ENCODE measurements at regions not wholly inside any gene's neighbourhood (a gene's known extent, or its start where the extent isn't known, plus 50 kb on each side); places are given as distances from the start of the nearest gene placed in this dataset.

DNA sequence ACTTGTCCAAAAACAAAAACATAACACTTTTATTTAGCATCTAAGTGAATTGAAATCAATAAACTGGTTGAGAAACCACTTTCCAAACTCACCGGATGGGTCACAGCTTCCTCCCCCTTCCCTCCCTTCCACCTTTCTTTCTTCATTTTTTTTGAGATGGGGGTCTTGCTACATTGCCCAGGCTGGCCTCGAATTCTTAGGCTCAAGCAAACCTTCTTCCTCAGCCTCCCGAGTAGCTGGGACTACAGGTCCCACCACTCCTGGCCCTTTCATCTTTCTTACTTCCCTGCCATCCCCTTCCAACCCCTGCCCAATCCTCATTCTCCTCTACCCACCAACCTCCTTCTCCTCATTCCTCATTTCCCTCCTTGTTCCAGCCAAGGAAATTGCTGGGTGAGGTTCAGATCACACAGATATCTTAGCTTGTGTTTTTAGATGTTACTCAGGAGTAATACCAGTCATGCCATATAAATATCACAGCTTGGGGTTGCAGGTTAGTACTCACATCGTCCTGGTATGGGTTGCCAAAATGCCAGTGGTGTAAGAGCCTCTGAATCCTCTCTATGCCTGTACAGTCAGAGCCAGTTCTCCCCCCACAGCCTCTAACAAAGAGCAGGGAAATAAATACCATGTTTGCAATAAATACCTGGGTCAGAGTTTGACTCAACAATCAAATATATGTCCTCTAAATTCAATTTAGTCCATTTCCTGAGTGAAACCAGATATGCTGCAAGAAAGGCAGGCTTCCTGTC is 132.7 kb upstream of the NDUFV2 start:
- peak; percentile 19 for DNase-seq (ENCODE audit: low read depth)

DNA sequence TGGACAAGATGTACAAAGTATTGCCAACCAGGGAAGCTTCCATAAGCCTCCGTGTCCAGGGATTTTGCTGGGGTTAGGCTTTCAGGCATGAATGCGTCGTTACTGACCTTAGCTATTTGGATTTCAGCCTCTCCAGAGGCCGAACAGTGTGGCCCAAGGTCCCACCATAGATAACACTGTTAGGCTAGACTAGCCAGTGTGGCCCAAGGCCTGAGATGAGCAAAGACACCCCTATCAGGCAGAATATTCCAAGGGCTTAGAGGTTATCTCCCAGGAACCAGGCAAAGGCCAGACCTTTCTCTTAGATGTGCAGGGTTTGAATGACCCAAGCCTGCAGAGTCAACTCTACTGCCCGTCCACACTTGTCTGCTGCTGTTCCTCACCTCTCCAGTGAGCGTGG is 131.7 kb upstream of the NDUFV2 start:
- DNase-seq (ENCODE audit: low read depth) = no peak

DNA sequence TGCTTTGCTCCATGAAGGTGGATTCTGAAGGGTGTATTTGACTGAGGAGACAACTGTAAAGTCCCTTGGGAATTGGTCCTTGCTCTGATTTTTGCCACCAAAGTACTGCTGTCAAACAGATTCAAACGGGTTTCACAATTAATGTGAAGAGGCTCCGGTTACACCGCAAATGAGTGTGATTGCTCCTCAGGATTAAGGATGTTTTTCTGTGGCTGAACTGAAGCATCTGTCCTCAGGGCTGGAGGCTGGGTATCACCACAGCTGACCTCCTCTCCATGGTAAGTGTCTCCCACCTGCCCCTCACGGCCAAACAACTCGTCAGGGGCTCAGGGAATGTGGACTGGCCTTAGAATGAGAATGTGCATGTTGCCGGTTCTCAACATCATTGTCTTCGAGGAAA is 130.4 kb upstream of the NDUFV2 start:
- DNase-seq (ENCODE audit: low read depth) = no peak

DNA sequence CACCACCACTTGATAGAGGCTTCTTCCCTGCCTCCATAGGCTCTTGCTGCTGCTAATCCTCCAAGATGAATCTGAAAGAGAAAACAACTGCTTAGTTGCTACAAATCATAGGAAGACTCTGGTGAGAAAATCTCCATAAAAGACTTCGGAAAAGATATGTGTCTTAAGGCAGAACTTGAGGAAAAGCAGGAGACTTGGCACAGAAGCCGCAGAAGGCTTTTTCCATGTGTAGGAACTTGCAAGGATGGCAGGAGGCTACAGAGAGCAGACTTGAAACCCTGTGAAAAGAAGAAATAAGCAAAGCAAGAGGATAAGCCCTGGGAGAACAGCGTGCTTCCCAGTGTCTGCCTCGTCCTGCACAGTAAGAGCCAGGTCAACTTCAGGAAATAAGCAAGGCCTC is 128.2 kb upstream of the NDUFV2 start:
- no peak for DNase-seq (ENCODE audit: low read depth)

DNA sequence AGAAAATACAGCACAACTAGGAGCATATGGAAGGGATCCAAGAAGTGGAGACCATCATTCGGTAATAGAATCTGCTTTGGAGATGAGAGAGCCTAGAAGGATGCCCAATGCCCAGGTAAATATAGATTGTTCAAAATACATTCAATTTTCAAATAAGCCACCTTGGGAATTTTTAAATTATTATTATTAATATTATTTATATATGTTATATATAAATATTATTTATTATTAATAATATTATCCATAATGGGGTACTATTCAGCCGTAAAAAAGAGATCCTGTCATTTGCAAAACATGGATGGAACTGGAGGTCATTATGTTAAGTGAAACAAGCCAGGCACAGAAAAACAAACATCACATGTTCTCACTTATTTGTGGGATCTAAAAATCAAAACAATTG is 127.8 kb upstream of the NDUFV2 start:
- no peak for DNase-seq (ENCODE audit: low read depth)

DNA sequence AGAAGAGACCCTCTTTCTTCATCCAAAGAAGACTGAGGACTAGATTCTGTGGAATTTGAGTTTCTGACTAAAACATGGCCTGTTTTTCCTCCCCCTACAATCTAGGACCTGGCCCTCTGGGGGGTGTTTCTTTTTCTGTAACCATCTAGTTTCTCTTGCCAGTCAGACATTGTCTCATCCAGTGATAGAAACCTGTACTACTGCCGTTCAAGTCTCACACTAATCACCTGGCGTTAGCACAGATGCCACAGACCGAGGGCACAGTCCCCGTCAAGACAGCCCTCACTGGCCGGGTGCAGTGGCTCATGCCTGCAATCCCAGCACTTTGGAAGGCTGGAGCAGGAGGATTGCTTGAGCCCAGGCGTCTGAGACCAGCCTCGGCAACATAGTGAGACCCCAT is 126.9 kb upstream of the NDUFV2 start:
- no peak for DNase-seq (ENCODE audit: low read depth)

DNA sequence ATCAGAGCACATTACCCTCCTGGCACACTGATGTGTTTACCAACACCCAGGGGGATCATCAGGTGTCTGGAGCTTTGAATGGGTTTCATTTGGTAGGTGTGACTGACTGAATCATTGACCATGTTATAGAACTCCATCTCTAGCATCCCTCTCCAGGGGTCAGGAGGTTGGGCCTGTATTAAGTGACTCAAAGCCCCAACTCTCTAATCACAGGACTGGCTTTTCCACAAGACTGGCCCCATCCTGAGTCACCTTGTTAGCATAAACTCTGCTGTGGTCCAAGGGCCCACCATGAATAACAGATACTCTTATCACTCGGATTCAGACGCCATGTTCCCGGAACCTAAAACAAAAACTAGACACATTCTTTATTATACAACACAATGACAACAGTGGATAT is 125.9 kb upstream of the NDUFV2 start:
- peak; percentile 57 for DNase-seq (ENCODE audit: low read depth)

DNA sequence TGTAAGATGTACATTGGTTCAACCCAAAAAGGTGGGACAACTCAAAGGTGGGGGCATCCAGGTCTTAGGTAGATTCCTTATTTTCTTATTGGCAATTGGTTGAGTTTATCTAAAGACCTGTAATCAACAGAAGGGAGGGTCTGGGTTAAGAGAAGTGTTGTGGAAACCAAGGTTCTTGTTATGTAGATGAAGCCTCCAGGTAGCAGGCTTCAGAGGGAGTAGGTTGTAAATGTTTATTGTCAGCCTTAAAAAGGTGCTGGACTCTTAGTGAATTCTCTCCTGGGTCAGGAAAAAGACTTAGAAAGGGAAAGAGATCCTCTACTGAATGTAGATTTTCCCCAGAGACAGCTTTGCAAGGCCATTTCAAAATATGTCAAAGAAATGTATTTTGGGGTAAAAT is 125.3 kb upstream of the NDUFV2 start:
- DNase-seq (ENCODE audit: low read depth) = no peak

DNA sequence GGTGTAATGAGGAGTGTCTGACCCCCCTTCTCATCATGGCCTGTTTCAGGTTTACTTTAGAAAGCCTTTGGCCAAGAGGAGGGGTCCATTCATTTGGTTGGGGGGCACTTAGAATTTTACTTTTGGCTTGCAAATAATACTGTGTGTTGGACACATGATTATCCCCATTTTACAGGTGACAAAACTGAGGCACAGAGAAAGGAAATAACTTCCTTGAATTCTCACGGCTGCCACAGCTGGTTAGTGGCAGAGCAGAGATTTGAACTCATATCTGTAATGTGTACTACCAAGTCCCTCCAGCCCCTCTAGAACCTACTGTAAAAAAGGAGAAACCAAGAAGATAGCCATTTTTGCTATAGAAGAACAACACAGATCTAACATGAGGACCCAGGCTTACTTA is 124.8 kb upstream of the NDUFV2 start:
- no peak for DNase-seq (ENCODE audit: low read depth)

DNA sequence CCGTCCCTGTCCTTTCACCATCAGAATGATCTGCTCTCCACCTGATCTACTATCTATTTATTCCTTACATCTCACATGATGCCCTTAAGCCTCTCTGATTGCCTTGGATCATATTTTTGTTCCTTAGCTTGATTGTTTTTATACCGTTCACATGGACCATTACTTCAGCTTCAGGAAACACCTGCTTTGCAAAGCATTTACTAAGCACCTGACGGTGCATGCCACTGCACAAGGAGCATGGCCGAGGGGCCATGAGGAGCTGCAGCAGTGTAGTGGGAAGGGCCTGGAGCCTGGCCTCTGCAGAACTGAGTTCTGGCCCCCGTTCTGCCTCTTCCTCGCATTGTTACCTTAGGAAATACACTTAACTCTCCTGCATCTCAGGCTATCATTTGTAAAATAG is 124.1 kb upstream of the NDUFV2 start:
- no peak for DNase-seq (ENCODE audit: low read depth)

DNA sequence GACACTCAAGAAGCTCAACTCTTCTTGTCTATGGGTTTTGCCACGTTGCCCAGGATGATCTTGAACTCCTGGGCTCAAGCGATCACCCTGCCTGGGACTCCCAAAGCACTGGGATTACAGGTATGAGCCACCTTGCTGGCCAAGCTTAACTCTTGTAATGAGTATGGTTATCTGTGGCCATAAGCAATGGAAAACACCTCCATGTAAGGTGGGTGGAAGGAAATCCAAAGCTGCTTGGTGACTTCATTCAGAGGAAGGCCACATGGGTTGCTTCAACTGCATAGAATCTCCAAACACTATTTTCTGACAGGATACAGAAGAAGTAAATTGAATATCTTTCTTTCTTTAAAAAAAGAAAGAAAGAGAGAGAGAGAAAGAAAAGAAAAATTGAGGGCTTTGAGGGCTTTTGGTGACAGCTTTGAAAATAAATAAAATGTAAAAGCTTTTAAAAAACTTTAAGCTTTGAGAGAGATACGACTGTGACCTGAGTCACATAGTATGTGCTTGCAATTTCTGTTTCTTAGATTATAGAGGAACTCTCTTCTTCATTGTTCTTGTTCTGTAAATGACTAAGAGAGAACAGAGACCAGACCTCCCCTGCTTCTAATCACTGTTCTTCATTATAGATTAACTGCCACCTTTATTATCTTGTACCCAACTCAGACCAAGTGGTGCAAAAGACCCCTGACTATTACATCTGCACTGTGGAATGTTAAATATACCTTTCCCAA is 123.1 kb upstream of the NDUFV2 start:
- DNase-seq (ENCODE audit: low read depth) = no peak

DNA sequence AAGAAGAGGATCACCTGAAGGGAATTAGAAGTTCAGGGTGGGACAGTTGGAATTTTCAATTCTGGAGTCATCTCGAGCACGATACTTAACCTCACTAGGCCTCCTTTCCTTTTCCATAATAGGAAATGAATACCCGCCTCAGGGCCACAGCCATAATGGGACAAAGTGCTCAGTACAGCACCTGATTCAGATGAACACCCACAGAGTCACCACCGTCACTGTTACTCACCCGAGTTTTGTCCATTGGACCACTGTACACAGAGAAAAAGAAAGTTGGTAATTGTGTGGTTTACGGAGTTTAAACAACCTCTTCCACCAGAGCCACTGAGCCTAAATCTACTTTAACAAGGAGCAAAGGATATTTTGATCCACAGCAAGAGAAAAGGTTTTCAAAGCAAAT is 122.0 kb upstream of the NDUFV2 start:
- DNase-seq (ENCODE audit: low read depth) = no peak

DNA sequence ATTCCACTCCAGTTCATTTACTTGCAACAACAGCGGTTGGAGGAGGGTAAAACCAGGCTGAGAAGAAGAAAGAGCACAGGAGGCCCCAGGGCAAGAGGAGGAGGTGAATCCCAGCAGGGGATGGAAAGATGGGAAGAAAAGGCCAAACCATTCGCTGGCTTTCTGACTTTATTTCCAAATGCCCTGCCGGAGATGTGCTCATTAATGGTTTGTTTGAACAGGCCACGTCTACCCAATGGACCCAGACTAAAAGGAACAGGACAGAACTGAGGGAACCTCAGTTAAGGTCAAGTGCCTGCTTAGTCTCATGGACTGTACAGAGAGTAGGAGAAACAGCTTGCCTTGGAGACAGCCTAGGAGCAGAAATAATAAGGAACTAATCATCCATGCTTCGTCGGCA is 121.6 kb upstream of the NDUFV2 start:
- DNase-seq (ENCODE audit: low read depth) = no peak

DNA sequence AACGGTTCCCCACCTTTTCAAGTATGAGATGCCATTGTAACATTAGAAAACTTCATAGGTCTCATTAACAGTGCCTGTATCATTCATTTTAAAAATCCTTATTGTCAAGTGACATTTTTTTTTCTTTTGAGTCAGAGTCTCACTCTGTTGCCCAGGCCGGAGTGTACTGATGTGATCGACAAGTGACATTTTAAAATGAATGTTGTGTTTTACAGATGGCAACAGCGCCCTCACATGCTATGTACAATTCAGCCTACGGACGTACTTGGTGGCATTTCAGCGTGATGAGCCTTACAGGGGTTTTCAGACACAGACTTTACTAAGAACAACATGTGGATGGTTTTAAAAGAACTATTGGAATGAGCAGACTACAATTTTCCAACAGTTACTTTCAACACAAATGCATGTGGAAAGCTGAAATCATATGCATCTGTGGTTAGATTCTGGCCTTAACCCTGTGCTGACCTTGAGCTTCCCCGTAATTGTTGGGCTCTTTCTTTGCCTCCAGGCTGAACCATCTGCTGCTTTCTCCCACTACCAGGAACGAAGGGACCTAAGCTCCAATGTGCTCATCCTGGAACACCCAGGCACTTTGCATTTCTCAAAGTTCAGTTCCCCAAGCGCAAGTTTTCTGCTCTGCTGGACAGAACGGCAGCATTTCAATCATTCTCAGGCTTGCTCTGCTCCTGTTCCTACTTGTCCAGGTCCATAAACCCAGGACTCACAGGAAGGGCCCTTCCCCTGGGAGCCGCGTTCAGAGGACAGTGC is 119.9 kb upstream of the NDUFV2 start:
- peak; percentile 75 for DNase-seq (ENCODE audit: low read depth)

DNA sequence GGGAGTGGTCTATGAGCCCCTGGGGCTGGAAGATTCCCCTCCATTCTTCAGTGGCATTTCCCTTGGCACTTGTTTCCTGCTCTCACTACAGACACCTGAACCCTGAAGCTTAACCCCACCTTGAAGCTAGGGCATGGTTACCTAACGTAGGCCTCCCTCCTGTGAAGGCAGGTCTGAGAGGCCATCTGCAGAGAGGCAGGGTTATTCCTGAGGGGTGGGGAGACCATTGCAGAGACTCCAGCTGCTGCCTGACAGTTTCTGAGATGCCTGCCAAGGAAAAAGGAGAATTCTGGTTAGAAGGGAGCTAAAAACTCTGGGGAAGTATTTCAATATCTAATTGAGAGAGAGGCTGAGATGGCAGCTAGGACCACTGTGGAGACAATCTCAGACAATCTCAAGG is 119.3 kb upstream of the NDUFV2 start:
- DNase-seq (ENCODE audit: low read depth) = no peak

DNA sequence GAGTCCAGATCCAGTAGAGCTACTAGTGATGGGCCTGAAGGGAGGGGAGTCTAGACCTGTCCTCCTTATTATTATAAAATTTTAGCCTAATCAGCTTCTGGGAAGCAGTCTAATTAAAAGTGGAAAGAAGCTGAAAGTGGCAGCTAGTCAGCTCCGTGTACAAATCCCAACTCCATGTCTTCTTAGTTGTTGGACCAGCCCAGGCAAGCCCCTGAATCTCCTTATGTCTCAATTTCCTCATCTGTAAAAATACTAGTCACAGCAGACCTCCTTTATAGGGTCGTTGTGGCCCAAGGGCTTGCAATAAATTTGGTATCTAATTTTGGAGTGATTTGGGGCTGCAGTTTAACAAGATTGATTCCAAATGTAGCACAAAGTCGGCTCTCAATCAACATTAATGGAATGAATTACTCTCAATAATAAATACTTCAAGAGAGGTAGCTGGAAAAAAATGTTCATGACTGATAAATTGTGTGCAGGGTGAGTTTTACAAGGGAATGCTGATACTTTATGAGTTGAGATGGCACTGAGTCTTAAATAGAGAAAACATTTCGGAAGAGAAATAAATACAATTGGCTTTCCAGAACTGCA is 118.3 kb upstream of the NDUFV2 start:
- no peak for DNase-seq (ENCODE audit: low read depth)

DNA sequence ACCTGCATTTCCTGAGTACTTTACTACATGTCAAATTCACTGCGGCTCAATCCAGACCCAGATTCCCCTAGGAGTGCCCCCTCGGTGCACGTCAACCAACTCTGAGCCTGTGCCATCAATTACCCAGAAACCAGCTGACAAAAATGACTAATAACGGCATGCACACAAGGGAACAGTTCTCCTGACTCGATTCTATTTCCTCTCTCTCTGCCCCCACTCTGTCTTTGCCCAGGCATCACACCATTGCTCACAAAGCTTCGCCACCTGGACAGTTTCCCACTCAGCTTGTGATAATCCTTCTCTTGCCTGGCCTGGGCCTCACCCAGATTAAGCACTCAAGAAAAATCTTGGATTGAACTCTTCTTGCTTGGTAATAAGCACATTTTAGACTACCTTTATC is 115.3 kb upstream of the NDUFV2 start:
- no peak for DNase-seq (ENCODE audit: low read depth)

DNA sequence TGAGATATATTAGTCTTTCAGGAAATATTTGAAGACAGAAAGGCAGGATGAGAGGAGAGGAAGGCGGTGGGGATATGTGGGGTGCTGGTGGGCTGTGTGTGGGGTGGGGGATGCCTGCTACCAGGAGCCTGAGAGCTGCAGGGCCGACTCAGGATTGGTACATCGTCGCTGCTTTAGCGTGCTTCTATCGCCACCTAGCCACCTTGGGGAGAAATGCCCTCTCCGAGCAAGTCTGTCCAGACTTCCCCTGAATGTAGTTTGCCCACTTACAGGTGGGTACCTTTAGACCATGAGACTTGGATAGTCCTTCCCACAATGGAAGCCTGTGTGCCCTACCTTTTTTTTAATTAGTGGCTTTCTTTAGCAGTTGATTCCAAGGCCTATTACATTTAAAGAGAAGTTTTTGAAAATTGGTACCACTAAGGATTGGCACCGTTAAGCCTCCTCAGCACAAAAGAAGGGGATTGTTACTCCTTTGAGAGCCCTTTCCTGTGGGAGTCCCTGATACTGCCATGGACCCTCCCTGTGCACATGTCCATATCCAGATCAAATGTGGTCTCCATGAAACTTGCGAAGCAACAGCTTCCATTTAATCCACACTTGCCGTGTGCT is 114.1 kb upstream of the NDUFV2 start:
- DNase-seq (ENCODE audit: low read depth) = peak; percentile 77

DNA sequence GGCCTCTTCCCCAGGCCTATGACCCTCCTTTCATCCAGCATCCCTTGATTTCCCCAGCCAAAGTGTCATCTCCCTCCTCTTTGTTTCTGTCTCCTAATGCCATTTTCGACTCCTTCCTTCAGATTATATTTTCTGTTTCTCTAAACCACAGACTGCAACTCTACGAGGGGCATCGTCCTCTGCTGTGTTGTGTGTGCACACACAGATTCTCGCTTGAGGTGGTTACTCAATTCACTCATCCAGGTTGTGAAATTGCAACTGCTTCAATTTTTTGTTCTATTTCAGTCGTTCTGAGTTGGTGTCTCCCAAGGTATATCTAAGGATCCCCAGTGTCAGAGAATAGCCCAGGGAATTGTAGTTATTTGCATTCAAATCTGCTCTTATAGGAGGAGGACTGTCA is 113.5 kb upstream of the NDUFV2 start:
- DNase-seq (ENCODE audit: low read depth) = no peak

DNA sequence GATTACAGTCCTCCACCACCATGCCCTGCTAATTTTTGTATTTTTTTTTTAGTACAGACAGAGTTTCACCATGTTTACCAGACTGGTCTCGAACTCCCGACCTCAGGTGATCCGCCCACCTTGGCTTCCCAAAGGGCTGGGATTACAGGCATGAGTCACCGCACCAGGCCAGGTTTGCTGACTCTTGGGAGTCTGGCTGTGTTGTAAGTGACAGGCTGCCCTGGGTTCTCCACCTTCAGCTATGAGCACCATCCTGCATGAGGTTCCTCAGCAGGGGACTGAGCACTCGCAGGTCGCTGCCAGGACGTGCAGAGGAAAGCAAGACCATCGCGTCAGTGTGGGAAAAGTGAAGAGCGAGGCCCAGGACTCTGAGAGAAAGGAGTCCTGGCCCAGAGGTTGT is 112.6 kb upstream of the NDUFV2 start:
- DNase-seq (ENCODE audit: low read depth) = no peak

DNA sequence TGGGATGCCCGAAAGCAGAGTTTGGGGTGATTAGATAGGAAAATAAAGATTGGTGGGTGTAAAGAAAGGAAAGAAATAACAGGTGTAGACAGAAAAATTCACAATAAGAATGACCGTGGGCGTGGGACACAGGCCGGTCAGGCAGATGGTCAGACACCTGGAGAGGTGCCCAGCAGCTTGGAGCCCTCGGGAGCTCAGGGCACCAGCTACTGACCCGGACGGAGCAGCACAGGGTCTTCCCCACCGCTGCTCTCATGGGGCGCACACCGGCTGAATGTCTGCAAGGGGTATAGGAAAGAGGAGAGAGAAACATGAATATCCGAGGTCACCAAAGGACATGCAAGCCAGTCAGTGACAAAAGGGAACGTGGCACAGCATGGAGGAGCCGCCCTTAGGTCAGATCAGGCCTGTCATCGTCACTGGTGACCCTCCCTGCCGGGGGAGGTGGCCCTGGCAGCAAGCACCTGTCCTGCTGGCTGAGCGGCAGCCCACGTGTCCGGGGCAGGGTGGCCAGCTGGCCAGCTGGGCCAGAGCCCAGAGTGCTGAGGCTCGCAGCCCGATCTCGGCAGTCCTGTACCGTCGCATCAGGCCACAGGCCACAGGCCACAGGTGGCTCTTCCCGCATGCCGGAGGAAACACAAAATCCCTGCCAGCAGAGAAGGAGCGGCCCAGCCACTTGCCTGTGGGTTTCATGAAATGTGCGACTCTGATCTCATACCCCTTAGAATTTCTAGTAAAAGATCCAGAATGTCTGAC is 112.0 kb upstream of the NDUFV2 start:
- DNase-seq (ENCODE audit: low read depth) = no peak

DNA sequence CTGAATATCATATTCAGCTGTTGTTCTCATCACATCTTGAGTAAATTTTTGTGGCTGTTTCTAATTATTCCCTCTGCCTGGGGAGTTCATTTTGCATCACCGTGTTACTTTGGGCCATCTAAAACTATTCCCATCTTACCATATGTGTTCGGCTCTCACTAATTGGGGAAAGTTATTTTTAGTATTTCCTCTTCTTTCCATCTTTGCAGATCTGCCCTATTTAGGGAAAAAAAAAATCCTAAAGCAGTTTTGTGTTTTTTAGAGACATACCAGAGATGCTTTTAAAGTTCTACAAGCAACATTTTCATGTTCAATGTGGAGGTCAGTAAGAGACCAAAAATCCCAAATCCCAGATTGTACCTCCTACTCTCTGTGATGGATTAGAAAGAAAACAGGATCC is 111.3 kb upstream of the NDUFV2 start:
- no peak for DNase-seq (ENCODE audit: low read depth)
